ENCODE measurements at regions not wholly inside any gene's neighbourhood (a gene's known extent, or its start where the extent isn't known, plus 50 kb on each side); places are given as distances from the start of the nearest gene placed in this dataset.

- TF ChIP-seq RAD21 (IDR thresholded peaks at IDR 0.05; ENCODE audit: low read depth), result no peak
- no peak for TF ChIP-seq REST (IDR thresholded peaks at IDR 0.05; ENCODE audit: low read depth)
- no peak for TF ChIP-seq TAF1 (IDR thresholded peaks at IDR 0.05; ENCODE audit: low read depth)
- no peak for TF ChIP-seq CREB1 (IDR thresholded peaks at IDR 0.05; ENCODE audit: low read depth)
- TF ChIP-seq MAX (IDR thresholded peaks at IDR 0.05), result no peak
- no peak for TF ChIP-seq CEBPB (IDR thresholded peaks at IDR 0.05)
- no peak for TF ChIP-seq YY1 (IDR thresholded peaks at IDR 0.05; ENCODE audit: low read depth)
- no peak for TF ChIP-seq EGR1 (IDR thresholded peaks at IDR 0.05)
Measured at GRCh38 chr11:106179048-106179447, 101.6 kb downstream of the AASDHPPT start.

Data from Ishikawa (cell line).